ENCODE measurements at regions not wholly inside any gene's neighbourhood (a gene's known extent, or its start where the extent isn't known, plus 50 kb on each side); places are given as distances from the start of the nearest gene placed in this dataset.

DNA sequence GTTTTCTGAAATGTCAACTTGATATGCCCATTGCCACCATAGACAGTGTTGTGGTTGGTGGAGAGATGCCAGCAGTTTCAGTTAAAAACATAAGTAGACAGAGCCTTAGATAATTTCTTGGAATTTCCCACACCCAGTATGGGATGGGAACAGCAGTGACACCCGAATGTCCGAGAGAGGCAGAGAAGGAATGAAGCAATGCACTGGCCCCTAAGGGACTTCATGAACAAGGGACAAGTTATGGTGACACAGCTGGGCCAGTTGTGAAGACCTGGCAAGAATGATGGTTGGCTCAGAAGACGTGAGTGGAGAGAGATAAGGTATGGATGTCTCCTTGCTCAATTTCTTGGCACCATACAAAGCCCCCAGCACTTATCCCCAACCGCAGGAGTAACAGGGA, 165.2 kb upstream of the APCDD1 start:
- Histone ChIP-seq H3K9me3 (ENCODE audit: insufficient read depth, low read depth, low read length) (peaks cover 8% of the 10 kb centered on the region), H3K4me3 (ENCODE audit: low read length) (no peak overlapping the region), H3K27me3 (ENCODE audit: insufficient read depth, low read length) (no peaks in the 10 kb centered on the region), H3K27ac (ENCODE audit: low read length) (no peak overlapping the region), H3K4me1 (ENCODE audit: insufficient read depth, low read length) (peaks cover 5% of the 10 kb centered on the region; the same call in 1 of the 2 replicates), H3K36me3 (ENCODE audit: insufficient read depth, low read depth, low read length) (no peaks in the 10 kb centered on the region), H3K9ac (ENCODE audit: low read depth, low read length) (no peak overlapping the region)

DNA sequence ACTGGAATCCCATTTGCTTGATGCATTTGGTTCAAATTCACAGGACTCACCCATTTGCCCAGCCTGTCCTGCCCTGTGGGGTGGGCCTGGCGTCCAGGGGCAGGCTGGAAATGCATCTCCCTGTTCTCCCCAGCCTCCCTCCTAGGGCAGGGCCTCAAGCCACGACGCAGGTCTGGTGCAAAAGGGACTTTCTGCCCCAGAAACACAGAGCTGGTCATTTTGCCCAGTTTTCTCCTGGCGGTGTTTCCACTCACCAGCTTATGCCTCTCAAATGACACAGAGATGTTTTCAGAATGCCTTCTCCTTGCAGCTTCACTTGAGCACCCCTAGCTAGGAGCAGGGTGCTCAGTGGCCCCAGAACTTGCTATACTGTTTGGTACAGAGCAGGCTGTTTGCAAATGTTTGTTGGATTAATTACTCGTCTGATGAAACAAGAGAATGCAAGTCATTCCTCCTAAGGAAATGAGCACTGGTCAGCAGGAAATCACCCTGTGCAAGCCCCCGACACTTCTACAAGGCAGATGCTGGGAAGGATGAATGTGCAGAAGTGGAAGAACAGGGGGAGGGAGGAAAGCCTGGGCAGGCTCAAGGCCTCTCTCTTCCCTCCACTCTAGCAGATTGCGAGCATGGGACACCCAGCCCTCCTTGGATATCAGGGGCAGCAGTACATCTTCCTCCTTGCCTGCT, 164.3 kb upstream of the APCDD1 start:
- peaks cover 8% of the 10 kb centered on the region for H3K9me3 ChIP-seq (ENCODE audit: insufficient read depth, low read depth, low read length)
- H3K27me3 ChIP-seq (ENCODE audit: insufficient read depth, low read length) = no peaks in the 10 kb centered on the region
- H3K9ac ChIP-seq (ENCODE audit: low read depth, low read length) = no peak overlapping the region
- H3K4me3 ChIP-seq (ENCODE audit: low read length) = no peak overlapping the region
- H3K27ac ChIP-seq (ENCODE audit: low read length) = no peak overlapping the region
- peaks cover 5% of the 10 kb centered on the region; the same call in 1 of the 2 replicates for H3K4me1 ChIP-seq (ENCODE audit: insufficient read depth, low read length)
- no peaks in the 10 kb centered on the region for H3K36me3 ChIP-seq (ENCODE audit: insufficient read depth, low read depth, low read length)

GRCh38 chr18:10290638-10291235, 163.7 kb upstream of the APCDD1 start:
- Histone ChIP-seq H3K27ac (ENCODE audit: low read length) (no peak overlapping the region), H3K27me3 (ENCODE audit: insufficient read depth, low read length) (no peaks in the 10 kb centered on the region), H3K9ac (ENCODE audit: low read depth, low read length) (no peak overlapping the region), H3K4me1 (ENCODE audit: insufficient read depth, low read length) (peaks cover 5% of the 10 kb centered on the region; the same call in 1 of the 2 replicates), H3K4me3 (ENCODE audit: low read length) (no peak overlapping the region), H3K36me3 (ENCODE audit: insufficient read depth, low read depth, low read length) (no peaks in the 10 kb centered on the region), H3K9me3 (ENCODE audit: insufficient read depth, low read depth, low read length) (peaks cover 8% of the 10 kb centered on the region)

- H3K4me3 ChIP-seq (ENCODE audit: low read length) = no peak overlapping the region
- no peak overlapping the region for H3K9ac ChIP-seq (ENCODE audit: low read depth, low read length)
- H3K36me3 ChIP-seq (ENCODE audit: insufficient read depth, low read depth, low read length) = no peaks in the 10 kb centered on the region
- H3K9me3 ChIP-seq (ENCODE audit: insufficient read depth, low read depth, low read length) = peaks cover 8% of the 10 kb centered on the region
- H3K27me3 ChIP-seq (ENCODE audit: insufficient read depth, low read length) = no peaks in the 10 kb centered on the region
- no peak overlapping the region for H3K27ac ChIP-seq (ENCODE audit: low read length)
- peaks cover 5% of the 10 kb centered on the region; the same call in 1 of the 2 replicates for H3K4me1 ChIP-seq (ENCODE audit: insufficient read depth, low read length)
These were observed 162.9 kb upstream of the APCDD1 start for GRCh38 chr18:10291568-10291981.

DNA sequence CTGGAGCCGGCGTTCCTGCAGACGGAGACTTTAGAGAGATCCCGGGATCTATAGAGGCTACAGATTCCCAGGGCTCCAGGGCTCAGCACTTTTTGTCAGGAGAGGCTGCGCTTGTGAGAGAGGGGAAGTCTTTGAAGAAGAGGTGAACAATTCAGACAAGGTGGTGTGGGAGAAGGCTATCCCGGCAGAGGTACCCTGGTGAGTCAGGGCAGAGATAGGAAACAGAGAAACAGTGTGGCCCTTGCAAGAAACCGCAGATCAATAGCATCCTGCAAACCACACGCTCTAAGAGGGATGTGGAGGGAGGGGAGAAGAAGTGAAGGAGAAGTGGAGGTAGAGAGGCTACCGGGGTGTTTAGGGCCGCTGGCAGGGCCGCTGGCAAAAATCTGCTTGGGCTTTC, 160.5 kb upstream of the APCDD1 start:
- no peaks in the 10 kb centered on the region for H3K4me1 ChIP-seq (ENCODE audit: insufficient read depth, low read length)
- no peaks in the 10 kb centered on the region for H3K27me3 ChIP-seq (ENCODE audit: insufficient read depth, low read length)
- no peaks in the 10 kb centered on the region for H3K36me3 ChIP-seq (ENCODE audit: insufficient read depth, low read depth, low read length)
- no peak overlapping the region for H3K4me3 ChIP-seq (ENCODE audit: low read length)
- H3K9me3 ChIP-seq (ENCODE audit: insufficient read depth, low read depth, low read length) = peaks cover 4% of the 10 kb centered on the region
- H3K27ac ChIP-seq (ENCODE audit: low read length) = no peak overlapping the region
- no peak overlapping the region for H3K9ac ChIP-seq (ENCODE audit: low read depth, low read length)

DNA sequence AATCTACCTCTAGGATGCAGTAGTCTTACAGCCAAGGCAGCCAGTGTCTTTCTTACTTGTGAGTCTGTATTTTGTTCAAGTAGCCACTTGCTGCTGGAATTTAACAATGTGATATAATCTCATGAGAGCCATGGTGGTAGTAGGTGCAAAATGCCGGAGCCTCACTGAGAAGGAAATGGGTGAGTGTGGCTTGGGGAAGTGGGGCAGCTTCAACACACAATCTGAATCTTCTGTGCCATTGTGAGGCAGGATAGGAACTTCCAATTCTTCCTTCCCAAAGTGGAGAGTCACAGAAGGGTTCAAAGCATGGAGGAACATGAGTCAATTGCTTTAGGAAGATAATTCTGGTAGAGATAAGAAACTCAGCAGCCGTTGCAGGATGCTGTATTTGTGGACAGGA, 158.7 kb upstream of the APCDD1 start:
- H3K27me3 ChIP-seq (ENCODE audit: insufficient read depth, low read length) = no peaks in the 10 kb centered on the region

DNA sequence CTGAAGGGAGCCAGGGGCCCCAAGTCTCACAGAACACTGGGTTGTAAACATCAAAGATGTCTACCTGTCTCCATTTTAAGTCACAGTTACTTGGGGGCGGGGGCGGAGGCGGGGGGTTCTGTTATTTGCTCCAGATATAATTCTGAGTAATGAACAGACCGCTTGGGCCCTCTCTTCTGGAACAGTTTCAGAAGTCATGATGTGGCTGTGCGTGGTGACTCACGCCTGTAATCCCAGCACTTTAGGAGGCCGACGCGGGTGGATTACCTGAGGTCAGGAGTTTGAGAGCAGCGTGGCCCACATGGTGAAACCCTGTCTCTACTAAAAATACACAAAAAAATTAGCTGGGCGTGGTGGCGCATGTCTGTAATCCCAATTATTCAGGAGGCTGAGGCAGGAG, 157.9 kb upstream of the APCDD1 start:
- no peak overlapping the region for H3K9ac ChIP-seq (ENCODE audit: low read depth, low read length)
- H3K4me1 ChIP-seq (ENCODE audit: insufficient read depth, low read length) = no peaks in the 10 kb centered on the region
- no peak overlapping the region for H3K4me3 ChIP-seq (ENCODE audit: low read length)
- no peaks in the 10 kb centered on the region for H3K27me3 ChIP-seq (ENCODE audit: insufficient read depth, low read length)
- no peak overlapping the region for H3K27ac ChIP-seq (ENCODE audit: low read length)
- H3K36me3 ChIP-seq (ENCODE audit: insufficient read depth, low read depth, low read length) = no peaks in the 10 kb centered on the region
- no peaks in the 10 kb centered on the region for H3K9me3 ChIP-seq (ENCODE audit: insufficient read depth, low read depth, low read length)

More for the DNA sequence above, 158.7 kb upstream of the APCDD1 start:
- H3K4me1 ChIP-seq (ENCODE audit: insufficient read depth, low read length) = no peaks in the 10 kb centered on the region
- H3K9me3 ChIP-seq (ENCODE audit: insufficient read depth, low read depth, low read length) = no peaks in the 10 kb centered on the region
- no peak overlapping the region for H3K9ac ChIP-seq (ENCODE audit: low read depth, low read length)
- no peak overlapping the region for H3K27ac ChIP-seq (ENCODE audit: low read length)
- no peaks in the 10 kb centered on the region for H3K36me3 ChIP-seq (ENCODE audit: insufficient read depth, low read depth, low read length)
- H3K4me3 ChIP-seq (ENCODE audit: low read length) = no peak overlapping the region

- no peak overlapping the region for H3K4me3 ChIP-seq (ENCODE audit: low read length)
- H3K4me1 ChIP-seq (ENCODE audit: insufficient read depth, low read length) = no peaks in the 10 kb centered on the region
- H3K27me3 ChIP-seq (ENCODE audit: insufficient read depth, low read length) = no peaks in the 10 kb centered on the region
- H3K9ac ChIP-seq (ENCODE audit: low read depth, low read length) = no peak overlapping the region
- no peaks in the 10 kb centered on the region for H3K9me3 ChIP-seq (ENCODE audit: insufficient read depth, low read depth, low read length)
- H3K36me3 ChIP-seq (ENCODE audit: insufficient read depth, low read depth, low read length) = no peaks in the 10 kb centered on the region
- H3K27ac ChIP-seq (ENCODE audit: low read length) = no peak overlapping the region
These were observed 157.3 kb upstream of the APCDD1 start for GRCh38 chr18:10297086-10297485.

- no peaks in the 10 kb centered on the region for H3K27me3 ChIP-seq (ENCODE audit: insufficient read depth, low read length)
- H3K4me1 ChIP-seq (ENCODE audit: insufficient read depth, low read length) = no peaks in the 10 kb centered on the region
- H3K9me3 ChIP-seq (ENCODE audit: insufficient read depth, low read depth, low read length) = no peaks in the 10 kb centered on the region
- H3K36me3 ChIP-seq (ENCODE audit: insufficient read depth, low read depth, low read length) = no peaks in the 10 kb centered on the region
- no peak overlapping the region for H3K4me3 ChIP-seq (ENCODE audit: low read length)
- H3K9ac ChIP-seq (ENCODE audit: low read depth, low read length) = no peak overlapping the region
- H3K27ac ChIP-seq (ENCODE audit: low read length) = no peak overlapping the region
These were observed 156.1 kb upstream of the APCDD1 start for GRCh38 chr18:10298346-10298745.

DNA sequence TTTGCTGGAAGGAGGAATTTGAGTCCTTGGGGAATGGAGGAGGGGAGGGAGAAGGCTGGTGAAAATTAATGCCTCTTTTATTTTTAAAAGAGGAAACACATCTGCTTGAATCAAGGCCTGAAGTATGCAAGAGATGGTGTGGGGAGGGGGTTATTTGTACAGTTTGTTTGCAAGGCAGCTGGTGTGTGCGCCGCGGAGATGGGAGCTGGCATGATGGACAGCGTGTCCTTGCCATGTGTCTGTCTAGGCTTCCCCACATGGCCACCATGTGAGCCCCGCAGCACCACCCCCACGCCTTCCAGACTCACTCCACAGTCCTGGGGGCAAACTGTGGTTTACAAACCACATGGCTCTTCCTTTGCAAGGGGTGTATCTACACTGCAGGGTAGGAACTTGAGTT, 154.8 kb upstream of the APCDD1 start:
- H3K4me1 ChIP-seq (ENCODE audit: insufficient read depth, low read length) = no peaks in the 10 kb centered on the region
- H3K27me3 ChIP-seq (ENCODE audit: insufficient read depth, low read length) = no peaks in the 10 kb centered on the region
- no peak overlapping the region for H3K27ac ChIP-seq (ENCODE audit: low read length)
- no peaks in the 10 kb centered on the region for H3K9me3 ChIP-seq (ENCODE audit: insufficient read depth, low read depth, low read length)
- no peak overlapping the region for H3K4me3 ChIP-seq (ENCODE audit: low read length)
- H3K36me3 ChIP-seq (ENCODE audit: insufficient read depth, low read depth, low read length) = no peaks in the 10 kb centered on the region
- no peak overlapping the region for H3K9ac ChIP-seq (ENCODE audit: low read depth, low read length)

- Histone ChIP-seq H3K4me1 (ENCODE audit: insufficient read depth, low read length) (no peaks in the 10 kb centered on the region), H3K4me3 (ENCODE audit: low read length) (no peak overlapping the region), H3K27ac (ENCODE audit: low read length) (no peak overlapping the region), H3K9ac (ENCODE audit: low read depth, low read length) (no peak overlapping the region), H3K9me3 (ENCODE audit: insufficient read depth, low read depth, low read length) (no peaks in the 10 kb centered on the region), H3K36me3 (ENCODE audit: insufficient read depth, low read depth, low read length) (no peaks in the 10 kb centered on the region), H3K27me3 (ENCODE audit: insufficient read depth, low read length) (no peaks in the 10 kb centered on the region)
These were observed 153.7 kb upstream of the APCDD1 start for GRCh38 chr18:10300739-10301138.

- Histone ChIP-seq H3K4me1 (ENCODE audit: insufficient read depth, low read length) (no peaks in the 10 kb centered on the region), H3K9ac (ENCODE audit: low read depth, low read length) (no peak overlapping the region), H3K27ac (ENCODE audit: low read length) (no peak overlapping the region), H3K9me3 (ENCODE audit: insufficient read depth, low read depth, low read length) (no peaks in the 10 kb centered on the region), H3K27me3 (ENCODE audit: insufficient read depth, low read length) (no peaks in the 10 kb centered on the region), H3K4me3 (ENCODE audit: low read length) (no peak overlapping the region), H3K36me3 (ENCODE audit: insufficient read depth, low read depth, low read length) (no peaks in the 10 kb centered on the region)
These were observed 152.5 kb upstream of the APCDD1 start for GRCh38 chr18:10301831-10302483.

Measured in iPS-20b (cell line).